Endothelial cell of umbilical vein (primary cell): ENCODE measurements at regions not wholly inside any gene's neighbourhood (a gene's known extent, or its start where the extent isn't known, plus 50 kb on each side); places are given as distances from the start of the nearest gene placed in this dataset.

Source experiments
- BruUV-seq: library from RNA; stranded (reverse); fragments of 400-500 nt; replicated peaks from 2 replicates; lab custom pipeline; 2021; lab: Mats Ljungman, UMichigan
- CTCF ChIA-PET: fragments of 300-600, 350-600 bp; sonication (Branson Sonifier 250); formaldehyde crosslinking; loops from one replicate; lab custom pipeline; 2021; ENCODE audit warnings: antibody characterized with exemption, inconsistent platforms; lab: Charles Lee
- POLR2A ChIA-PET: fragments of 300-600, 350-600 bp; sonication (Branson Sonifier 250); formaldehyde crosslinking; loops from one replicate; lab custom pipeline; 2021; ENCODE audit warnings: antibody characterized with exemption, inconsistent platforms; lab: Charles Lee
- DNase-seq: peaks from one replicate; pipeline ENCODE4 v3.0.0-alpha.2; 2011; ENCODE audit warnings: low read depth, low spot score
- FAIRE-seq: peaks from 2 replicates; lab custom pipeline; 2011; peaks lifted over from hg19 to GRCh38; lab: Jason Lieb, UNC
- H2AFZ ChIP-seq: 2 replicates; pipeline ENCODE4 v1.6.0; 2012; ENCODE audit warnings: low read depth, low read length, control low read depth, inconsistent platforms
- H3K27ac ChIP-seq: 2 replicates; pipeline ENCODE4 v1.5.1; 2011; ENCODE audit warnings: low read depth, mild to moderate bottlenecking, control low read depth, low read length, moderate library complexity; ENCODE audit not compliant: insufficient read depth
- H3K27me3 ChIP-seq, 2 experiments: 2 replicates each; pipeline versions ENCODE4 v1.6.0 to v1.6.1; 2011; ENCODE audit warnings: low read length in 2 of 2, mixed read lengths in 1 of 2; ENCODE audit not compliant: control insufficient read depth in 2 of 2, insufficient read depth in 2 of 2
- H3K36me3 ChIP-seq, 2 experiments: 2 replicates in 1 of 2; 3 replicates in 1 of 2; pipeline ENCODE4 v1.5.1; 2011; ENCODE audit warnings: low read length in 2 of 2, mild to moderate bottlenecking in 1 of 2, moderate library complexity in 1 of 2; ENCODE audit not compliant: control insufficient read depth in 2 of 2, insufficient read depth in 2 of 2; ENCODE audit errors: extremely low read depth in 1 of 2
- H3K4me1 ChIP-seq: 3 replicates; pipeline ENCODE4 v1.5.1; 2011; ENCODE audit warnings: mild to moderate bottlenecking, low read length; ENCODE audit not compliant: control insufficient read depth, insufficient read depth; ENCODE audit errors: extremely low read depth
- H3K4me2 ChIP-seq: 2 replicates; pipeline ENCODE4 v1.6.1; 2011; ENCODE audit warnings: low read length, control low read depth, mixed read lengths; ENCODE audit not compliant: insufficient read depth
- H3K4me3 ChIP-seq, 3 experiments: fragments of 200-600 bp in 1 of 3; sonication (generic), shearing (Covaris generic) in 1 of 3; replicated peaks in 1 of 3; 2 replicates each; pipeline ENCODE4 v1.5.1; 2011 to 2016; ENCODE audit warnings: control low read depth in 3 of 3, low read length in 3 of 3, mild to moderate bottlenecking in 2 of 3, inconsistent platforms in 1 of 3, low read depth in 1 of 3, moderate library complexity in 1 of 3; ENCODE audit not compliant: insufficient read depth in 1 of 3
- H3K79me2 ChIP-seq: 2 replicates; pipeline ENCODE4 v1.6.0; 2012; ENCODE audit warnings: low read length, inconsistent platforms; ENCODE audit not compliant: control insufficient read depth, insufficient read depth
- H3K9ac ChIP-seq: replicated peaks from 2 replicates; pipeline ENCODE3; 2011; ENCODE audit warnings: low read length, control low read depth; ENCODE audit not compliant: insufficient read depth; ENCODE audit errors: extremely low read depth
- H3K9me1 ChIP-seq: replicated peaks from 3 replicates; pipeline ENCODE4 v1.6.0; 2011; ENCODE audit warnings: mild to moderate bottlenecking, low read length; ENCODE audit not compliant: control insufficient read depth, insufficient read depth; ENCODE audit errors: extremely low read depth
- H3K9me3 ChIP-seq: replicated peaks from 2 replicates; pipeline ENCODE4 v1.5.1; 2012; ENCODE audit warnings: low read length, inconsistent platforms; ENCODE audit not compliant: control insufficient read depth, insufficient read depth
- H4K20me1 ChIP-seq: replicated peaks from 2 replicates; pipeline ENCODE3; 2011; ENCODE audit warnings: mild to moderate bottlenecking, low read length; ENCODE audit not compliant: control insufficient read depth, insufficient read depth; ENCODE audit errors: extremely low read depth
- CTCF ChIP-seq, 2 donors: IDR thresholded peaks; 1 replicate in 1 of 2; 2 replicates in 1 of 2; pipeline ENCODE4 v1.5.1; 2011; ENCODE audit warnings: low read length in 2 of 2, mild to moderate bottlenecking in 2 of 2, moderate library complexity in 2 of 2, control low read depth in 1 of 2, inconsistent platforms in 1 of 2, low read depth in 1 of 2; ENCODE audit not compliant: insufficient read depth in 1 of 2; ENCODE audit errors: extremely low read depth in 1 of 2
- EZH2 ChIP-seq: IDR thresholded peaks from 2 replicates; pipeline ENCODE4 v1.6.1; 2012; ENCODE audit warnings: borderline replicate concordance, low read depth, mild to moderate bottlenecking, moderate library complexity, low read length, inconsistent platforms; ENCODE audit not compliant: severe bottlenecking
- FOS ChIP-seq: IDR thresholded peaks from 2 replicates; pipeline ENCODE4 v1.6.1; 2011; ENCODE audit warnings: mild to moderate bottlenecking, low read length, moderate library complexity, borderline replicate concordance; ENCODE audit not compliant: insufficient read depth
- GATA2 ChIP-seq: IDR thresholded peaks from 2 replicates; pipeline ENCODE4 v1.7.0; 2011; ENCODE audit warnings: low read depth, mild to moderate bottlenecking, moderate library complexity, mixed read lengths, low read length; ENCODE audit not compliant: insufficient read length, insufficient read depth
- JUN ChIP-seq: IDR thresholded peaks from 2 replicates; pipeline ENCODE4 v1.6.1; 2011; ENCODE audit warnings: borderline replicate concordance, low read depth; ENCODE audit not compliant: insufficient read length, insufficient read depth
- MAX ChIP-seq: IDR thresholded peaks from 2 replicates; pipeline ENCODE4 v1.6.1; 2011; ENCODE audit not compliant: insufficient read depth, insufficient read length
- MYC ChIP-seq: IDR thresholded peaks from one replicate; pipeline ENCODE4 v1.6.1; 2011; ENCODE audit warnings: mild to moderate bottlenecking, low read depth, low read length
- POLR2A ChIP-seq: IDR thresholded peaks from 2 replicates; pipeline ENCODE4 v1.6.1; 2012; ENCODE audit warnings: low read depth, mild to moderate bottlenecking, control low read depth, low read length
- POLR2AphosphoS5 ChIP-seq: IDR thresholded peaks from 2 replicates; pipeline ENCODE4 v1.6.1; 2012; ENCODE audit warnings: low read depth, mild to moderate bottlenecking, control low read depth, low read length, moderate library complexity; ENCODE audit not compliant: insufficient read depth
- dilution Hi-C: fragments of 300-500 bp; cut with MboI; formaldehyde crosslinking; loops from one replicate; pipeline ENCODE4 v1.15.0; 2019; ENCODE audit warnings: low sequenced_read_pairs; ENCODE audit not compliant: extremely low pct_ligation_motif_present
- intact Hi-C: fragments of 100-400 bp; cut with micrococcal nuclease; formaldehyde crosslinking; loops from one replicate; pipeline ENCODE4 v1.10.0; 2022

GRCh38 chr6:92521553-92521952 is 897.8 kb downstream of the EPHA7 start:
- no peak overlapping the region for H3K4me3 ChIP-seq
- H3K9ac ChIP-seq: no peak overlapping the region
- H4K20me1 ChIP-seq: no peaks in the 10 kb centered on the region
- peak overlapping the region; percentile 76 for H3K27ac ChIP-seq
- intact Hi-C loops: loop anchor here (1.0 kb wide), 1 partner anchor 25 kb away; no protein-coding TSS in a partner anchor
- BruUV-seq: no TSS peak
- DNase-seq (peak; percentile 95), FAIRE-seq (peak; percentile 67)
- ChIA-PET CTCF (interaction anchor here (1.0 kb wide), 1 partner anchor 16 kb away, joined by 3 read pairs; no protein-coding TSS in a partner anchor), POLR2A (no interaction called here)
- no peaks in the 10 kb centered on the region for H3K79me2 ChIP-seq
- no peak overlapping the region for H2AFZ ChIP-seq
- TF ChIP-seq POLR2AphosphoS5 (peak; percentile 52), POLR2A (no peak), GATA2 (peak; percentile 94), FOS (peak; percentile 83), MYC (no peak), JUN (peak; percentile 98), EZH2 (no peak)
- dilution Hi-C loops: no loop called here
- H3K4me2 ChIP-seq: peak overlapping the region; percentile 27
- no peaks in the 10 kb centered on the region for H3K9me3 ChIP-seq
- H3K27me3 ChIP-seq: no peaks in the 10 kb centered on the region
- H3K9me1 ChIP-seq: no peaks in the 10 kb centered on the region
- peaks cover 17% of the 10 kb centered on the region for H3K4me1 ChIP-seq
- no peaks in the 10 kb centered on the region for H3K36me3 ChIP-seq

GRCh38 chr6:92510137-92510536 is 909.2 kb downstream of the EPHA7 start:
- no peaks in the 10 kb centered on the region for H3K27me3 ChIP-seq
- no peaks in the 10 kb centered on the region for H3K9me3 ChIP-seq
- BruUV-seq: no TSS peak
- no peak overlapping the region for H3K4me3 ChIP-seq
- H3K36me3 ChIP-seq: no peaks in the 10 kb centered on the region
- H3K9me1 ChIP-seq: no peaks in the 10 kb centered on the region
- DNase-seq: no peak
- no peak overlapping the region for H3K9ac ChIP-seq
- POLR2A ChIA-PET: no interaction called here
- no peak for TF ChIP-seq GATA2
- TF ChIP-seq CTCF (IDR thresholded peaks at IDR 0.05; ENCODE audit: extremely low read depth in 1 of 2, insufficient read depth in 1 of 2, low read depth in 1 of 2, low read length in 2 of 2): no peak
- no peak for TF ChIP-seq EZH2
- TF ChIP-seq FOS: no peak
- no peak for TF ChIP-seq POLR2AphosphoS5
- no peak for TF ChIP-seq MAX
- no peak for TF ChIP-seq JUN
- TF ChIP-seq POLR2A: no peak
- TF ChIP-seq MYC: no peak
- dilution Hi-C loops (no loop called here), intact Hi-C loops (no loop called here)
- H3K27ac ChIP-seq: no peak overlapping the region
- H4K20me1 ChIP-seq: no peaks in the 10 kb centered on the region
- no peak overlapping the region for H3K4me2 ChIP-seq
- no peaks in the 10 kb centered on the region for H3K79me2 ChIP-seq
- FAIRE-seq: no peak
- CTCF ChIA-PET: no interaction called here
- H2AFZ ChIP-seq: no peak overlapping the region
- H3K4me1 ChIP-seq: no peaks in the 10 kb centered on the region
